IMR-90 (cell line): ENCODE measurements at regions not wholly inside any gene's neighbourhood (a gene's known extent, or its start where the extent isn't known, plus 50 kb on each side); places are given as distances from the start of the nearest gene placed in this dataset.

ENCODE experiments used
- ATAC-seq: fragments of 200-7000 bp; cut with Tn5 transposase; 2 replicates; pipeline ENCODE4 v1.9.1; 2020; ENCODE audit warnings: low read depth, mild to moderate bottlenecking, moderate library complexity
- BruUV-seq: library from RNA; stranded (reverse); fragments of 400-500 nt; replicated peaks from 2 replicates; lab custom pipeline; 2021; lab: Mats Ljungman, UMichigan
- CTCF ChIA-PET: fragments of 300-600 bp; formaldehyde crosslinking; extraction: SDS; loops from one replicate; lab custom pipeline; 2021; ENCODE audit warnings: antibody characterized with exemption; lab: Yijun Ruan, JAX
- POLR2A ChIA-PET: fragments of 300-600 bp; sonication (Branson Sonifier 250); formaldehyde crosslinking; loops from one replicate; lab custom pipeline; 2022; ENCODE audit warnings: antibody characterized with exemption; ENCODE audit not compliant: unreplicated experiment; lab: Charles Lee
- DNase-seq: peaks from one replicate; pipeline ENCODE4 v3.0.0; 2013
- H2AFZ ChIP-seq: replicated peaks from 2 replicates; pipeline ENCODE3; 2013; ENCODE audit warnings: low read length, mild to moderate bottlenecking; ENCODE audit not compliant: poor library complexity
- H2AK5ac ChIP-seq: 2 replicates; pipeline ENCODE4 v1.6.1; 2013; ENCODE audit warnings: low read depth, low read length, inconsistent platforms
- H2AK9ac ChIP-seq: replicated peaks from 2 replicates; pipeline ENCODE3; 2013; ENCODE audit warnings: mild to moderate bottlenecking, low read depth, low read length, moderate library complexity; ENCODE audit not compliant: poor library complexity
- H2BK120ac ChIP-seq: 2 replicates; pipeline ENCODE4 v1.6.1; 2013; ENCODE audit warnings: low read depth, low read length, inconsistent platforms
- H2BK15ac ChIP-seq: 3 replicates; pipeline ENCODE4 v1.6.1; 2013; ENCODE audit warnings: low read depth, low read length, inconsistent platforms
- H2BK20ac ChIP-seq: 2 replicates; pipeline ENCODE4 v1.6.1; 2013; ENCODE audit warnings: low read depth, mild to moderate bottlenecking, inconsistent platforms, low read length, moderate library complexity
- H2BK5ac ChIP-seq: 2 replicates; pipeline ENCODE4 v1.6.1; 2013; ENCODE audit warnings: mild to moderate bottlenecking, low read depth, low read length, inconsistent platforms; ENCODE audit not compliant: poor library complexity, severe bottlenecking
- H3K14ac ChIP-seq: replicated peaks from 2 replicates; pipeline ENCODE4 v1.6.1; 2013; ENCODE audit warnings: low read depth, low read length, inconsistent platforms
- H3K18ac ChIP-seq: 2 replicates; pipeline ENCODE4 v1.6.1; 2013; ENCODE audit warnings: low read depth, low read length, control low read depth
- H3K23ac ChIP-seq: 2 replicates; pipeline ENCODE4 v1.6.1; 2013; ENCODE audit warnings: low read depth, low read length, inconsistent platforms
- H3K27ac ChIP-seq: 2 replicates; pipeline ENCODE4 v1.5.1; 2013; ENCODE audit warnings: mild to moderate bottlenecking, control low read depth, low read length; ENCODE audit not compliant: insufficient read depth
- H3K27me3 ChIP-seq: 2 replicates; pipeline ENCODE4 v1.6.1; 2013; ENCODE audit warnings: low read length; ENCODE audit not compliant: control insufficient read depth, insufficient read depth
- H3K36me3 ChIP-seq: 2 replicates; pipeline ENCODE4 v1.6.1; 2013; ENCODE audit warnings: low read length, mixed read lengths; ENCODE audit not compliant: control insufficient read depth, insufficient read depth
- H3K4ac ChIP-seq: 2 replicates; pipeline ENCODE4 v1.6.1; 2013; ENCODE audit warnings: low read depth, low read length, inconsistent platforms
- H3K4me1 ChIP-seq: 2 replicates; pipeline ENCODE4 v1.6.1; 2013; ENCODE audit warnings: low read length, mixed read lengths; ENCODE audit not compliant: control insufficient read depth, insufficient read depth
- H3K4me2 ChIP-seq: 2 replicates; pipeline ENCODE4 v1.6.1; 2013; ENCODE audit warnings: low read depth, mild to moderate bottlenecking, control low read depth, low read length, moderate library complexity
- H3K4me3 ChIP-seq: 2 replicates; pipeline ENCODE4 v1.5.1; 2013; ENCODE audit warnings: low read depth, mild to moderate bottlenecking, control low read depth, low read length, moderate library complexity; ENCODE audit not compliant: insufficient read depth
- H3K56ac ChIP-seq: 2 replicates; pipeline ENCODE4 v1.6.1; 2013; ENCODE audit warnings: low read length, inconsistent platforms; ENCODE audit not compliant: insufficient read depth; ENCODE audit errors: extremely low read depth
- H3K79me1 ChIP-seq, 2 experiments: 2 replicates each; pipeline ENCODE4 v1.6.1; 2013; ENCODE audit warnings: low read length in 2 of 2, inconsistent platforms in 1 of 2, low read depth in 1 of 2
- H3K9ac ChIP-seq: 2 replicates; pipeline ENCODE4 v1.6.1; 2013; ENCODE audit warnings: low read depth, low read length, control low read depth
- H3K9me1 ChIP-seq: 2 replicates; pipeline ENCODE4 v1.6.1; 2013; ENCODE audit warnings: low read length, inconsistent platforms; ENCODE audit not compliant: insufficient read depth
- H3K9me3 ChIP-seq: 2 replicates; pipeline ENCODE4 v1.6.1; 2013; ENCODE audit warnings: low read length; ENCODE audit not compliant: control insufficient read depth, insufficient read depth
- H4K20me1 ChIP-seq: 2 replicates; pipeline ENCODE4 v1.6.1; 2013; ENCODE audit warnings: low read length, inconsistent platforms; ENCODE audit not compliant: insufficient read depth
- H4K5ac ChIP-seq: 2 replicates; pipeline ENCODE4 v1.6.1; 2013; ENCODE audit warnings: mild to moderate bottlenecking, low read depth, low read length, control low read depth
- H4K8ac ChIP-seq, 2 experiments: 2 replicates each; pipeline ENCODE4 v1.6.1; 2013; ENCODE audit warnings: low read depth in 2 of 2, low read length in 2 of 2, control low read depth in 1 of 2, inconsistent platforms in 1 of 2
- H4K91ac ChIP-seq: 2 replicates; pipeline ENCODE4 v1.6.1; 2013; ENCODE audit warnings: low read depth, low read length, inconsistent platforms; ENCODE audit not compliant: insufficient read depth
- CEBPB ChIP-seq: IDR thresholded peaks from 2 replicates; pipeline ENCODE4 v1.6.1; 2012; ENCODE audit warnings: low read depth, low read length, improper control_type of control experiment
- MAFK ChIP-seq: IDR thresholded peaks from 2 replicates; pipeline ENCODE4 v1.6.1; 2012; ENCODE audit warnings: low read depth, low read length, improper control_type of control experiment
- MAZ ChIP-seq: IDR thresholded peaks from 2 replicates; pipeline ENCODE4 v1.6.1; 2012; ENCODE audit warnings: low read depth, mild to moderate bottlenecking, low read length, improper control_type of control experiment, moderate library complexity, borderline replicate concordance
- POLR2A ChIP-seq: IDR thresholded peaks from 2 replicates; pipeline ENCODE4 v1.6.1; 2012; ENCODE audit warnings: mild to moderate bottlenecking, low read depth, low read length
- RCOR1 ChIP-seq: IDR thresholded peaks from 2 replicates; pipeline ENCODE4 v1.6.1; 2012; ENCODE audit warnings: mild to moderate bottlenecking, low read length, improper control_type of control experiment; ENCODE audit not compliant: insufficient replicate concordance
- SMC3 ChIP-seq: fragments of 150-350 bp; IDR thresholded peaks from 2 replicates; pipeline ENCODE4 v1.6.1; 2016; ENCODE audit warnings: low read depth, mild to moderate bottlenecking, antibody characterized with exemption, low read length, moderate library complexity
- WGBS, 2 experiments: methylation state at CpG; one replicate each; pipeline versions ENCODE4 v1.1.5 to v1.1.7; 2013; ENCODE audit warnings: missing lambda C conversion rate in 2 of 2; ENCODE audit not compliant: insufficient read length in 1 of 2; ENCODE audit errors: extremely low coverage in 2 of 2; 5-methylcytosine and 5-hydroxymethylcytosine counted together
- dilution Hi-C: fragments of 300-500 bp; cut with HindIII; formaldehyde crosslinking; loops from one replicate; pipeline ENCODE4 v1.14.3; 2018; ENCODE audit warnings: low sequenced_read_pairs; ENCODE audit not compliant: unreplicated experiment
- in situ Hi-C: fragments of 300-500 bp; cut with MboI; formaldehyde crosslinking; loops from 3 replicates; pipeline ENCODE4 v1.14.3; 2019; ENCODE audit warnings: low sequenced_read_pairs, inconsistent platforms, mixed read lengths
- intact Hi-C: fragments of 100-400 bp; cut with micrococcal nuclease; formaldehyde crosslinking; loops from 2 replicates; pipeline ENCODE4 v1.10.0; 2022
- TF ChIP-seq, protein P1 (sequence below): fragments of 150-350 bp; IDR thresholded peaks from 2 replicates; pipeline ENCODE4 v1.6.1; 2017; ENCODE audit warnings: mild to moderate bottlenecking, antibody characterized with exemption, low read length, low read depth
- TF ChIP-seq, protein P2 (sequence below): conservative IDR thresholded peaks from 2 replicates; pipeline ENCODE4 v1.5.1; 2012; ENCODE audit warnings: mild to moderate bottlenecking, low read depth, low read length, improper control_type of control experiment

DNA sequence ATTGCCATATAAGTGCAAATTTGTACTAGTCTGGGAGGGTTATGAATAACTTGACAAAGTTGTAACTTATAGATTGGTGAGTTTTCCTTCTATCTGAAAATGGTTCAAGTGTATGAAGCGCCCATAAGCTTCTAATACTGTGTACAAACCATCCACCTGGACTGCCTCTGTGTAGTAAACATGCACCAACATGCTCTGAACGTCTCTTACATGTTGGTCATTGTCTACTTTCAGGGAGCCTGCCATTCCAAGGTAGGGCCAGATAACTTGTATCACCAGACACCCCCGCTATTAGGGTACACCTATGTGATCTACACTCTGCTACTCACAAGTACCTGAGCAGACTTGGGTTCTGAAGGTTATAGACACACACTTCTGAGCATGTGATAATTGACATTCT lies 735.5 kb upstream of the API5 start:
- Histone ChIP-seq H3K56ac (no peak overlapping the region), H4K20me1 (no peaks in the 10 kb centered on the region), H2BK5ac (no peak overlapping the region), H3K18ac (no peak overlapping the region), H3K14ac (no peak overlapping the region), H4K5ac (no peak overlapping the region), H3K9ac (no peak overlapping the region), H2BK15ac (no peak overlapping the region), H2AFZ (no peak overlapping the region), H3K4me1 (no peaks in the 10 kb centered on the region), H3K9me3 (peaks cover 3% of the 10 kb centered on the region; the same call in 1 of the 2 replicates), H2BK20ac (no peak overlapping the region), H2AK5ac (no peak overlapping the region), H3K27me3 (no peaks in the 10 kb centered on the region), H3K23ac (no peak overlapping the region), H2AK9ac (no peak overlapping the region), H3K4me2 (no peak overlapping the region), H3K9me1 (no peaks in the 10 kb centered on the region), H2BK120ac (no peak overlapping the region), H4K91ac (no peak overlapping the region), H4K8ac (no peak overlapping the region), H3K4me3 (no peak overlapping the region), H3K79me1 (no peaks in the 10 kb centered on the region), H3K36me3 (no peaks in the 10 kb centered on the region), H3K27ac (no peak overlapping the region), H3K4ac (no peak overlapping the region)
- ChIA-PET CTCF (no interaction called here), POLR2A (no interaction called here)
- ATAC-seq (no peak), DNase-seq (no peak)
- TF ChIP-seq POLR2A (no peak), RCOR1 (no peak), CEBPB (no peak), MAZ (no peak), SMC3 (no peak), MAFK (no peak)
- TF ChIP-seq, protein P1, sequence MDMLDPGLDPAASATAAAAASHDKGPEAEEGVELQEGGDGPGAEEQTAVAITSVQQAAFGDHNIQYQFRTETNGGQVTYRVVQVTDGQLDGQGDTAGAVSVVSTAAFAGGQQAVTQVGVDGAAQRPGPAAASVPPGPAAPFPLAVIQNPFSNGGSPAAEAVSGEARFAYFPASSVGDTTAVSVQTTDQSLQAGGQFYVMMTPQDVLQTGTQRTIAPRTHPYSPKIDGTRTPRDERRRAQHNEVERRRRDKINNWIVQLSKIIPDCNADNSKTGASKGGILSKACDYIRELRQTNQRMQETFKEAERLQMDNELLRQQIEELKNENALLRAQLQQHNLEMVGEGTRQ: no peak
- TF ChIP-seq, protein P2, sequence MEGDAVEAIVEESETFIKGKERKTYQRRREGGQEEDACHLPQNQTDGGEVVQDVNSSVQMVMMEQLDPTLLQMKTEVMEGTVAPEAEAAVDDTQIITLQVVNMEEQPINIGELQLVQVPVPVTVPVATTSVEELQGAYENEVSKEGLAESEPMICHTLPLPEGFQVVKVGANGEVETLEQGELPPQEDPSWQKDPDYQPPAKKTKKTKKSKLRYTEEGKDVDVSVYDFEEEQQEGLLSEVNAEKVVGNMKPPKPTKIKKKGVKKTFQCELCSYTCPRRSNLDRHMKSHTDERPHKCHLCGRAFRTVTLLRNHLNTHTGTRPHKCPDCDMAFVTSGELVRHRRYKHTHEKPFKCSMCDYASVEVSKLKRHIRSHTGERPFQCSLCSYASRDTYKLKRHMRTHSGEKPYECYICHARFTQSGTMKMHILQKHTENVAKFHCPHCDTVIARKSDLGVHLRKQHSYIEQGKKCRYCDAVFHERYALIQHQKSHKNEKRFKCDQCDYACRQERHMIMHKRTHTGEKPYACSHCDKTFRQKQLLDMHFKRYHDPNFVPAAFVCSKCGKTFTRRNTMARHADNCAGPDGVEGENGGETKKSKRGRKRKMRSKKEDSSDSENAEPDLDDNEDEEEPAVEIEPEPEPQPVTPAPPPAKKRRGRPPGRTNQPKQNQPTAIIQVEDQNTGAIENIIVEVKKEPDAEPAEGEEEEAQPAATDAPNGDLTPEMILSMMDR: no peak
- no CpG with 5 or more reads among the region's 3 CpGs for WGBS, 2 experiments
- intact Hi-C loops (no loop called here), in situ Hi-C loops (no loop called here), dilution Hi-C loops (no loop called here)
- BruUV-seq: no TSS peak
